H9 (cell line): ENCODE measurements at regions not wholly inside any gene's neighbourhood (a gene's known extent, or its start where the extent isn't known, plus 50 kb on each side); places are given as distances from the start of the nearest gene placed in this dataset.

ENCODE experiments used
- DNase-seq: peaks from one replicate; pipeline ENCODE4 v3.0.0-alpha.2; 2017
- H2AFZ ChIP-seq: one replicate; pipeline ENCODE4 v1.6.1; 2013; ENCODE audit warnings: mild to moderate bottlenecking, low read length, control low read depth, moderate library complexity
- H2AK5ac ChIP-seq: 2 replicates; pipeline ENCODE4 v1.6.1; 2013; ENCODE audit warnings: low read length, control low read depth, mixed read lengths; ENCODE audit not compliant: insufficient read length
- H2BK120ac ChIP-seq: one replicate; pipeline ENCODE4 v1.6.1; 2013; ENCODE audit warnings: low read depth, mild to moderate bottlenecking, low read length, control low read depth, inconsistent platforms; ENCODE audit not compliant: poor library complexity, severe bottlenecking
- H2BK12ac ChIP-seq: 2 replicates; pipeline ENCODE4 v1.6.1; 2013; ENCODE audit warnings: low read length, control low read depth, mixed read lengths, low read depth; ENCODE audit not compliant: insufficient read length
- H2BK15ac ChIP-seq: 2 replicates; pipeline ENCODE4 v1.6.1; 2013; ENCODE audit warnings: low read depth, low read length, control low read depth
- H2BK20ac ChIP-seq: one replicate; pipeline ENCODE4 v1.6.1; 2013; ENCODE audit warnings: low read depth, mild to moderate bottlenecking, low read length, control low read depth, inconsistent platforms; ENCODE audit not compliant: poor library complexity, severe bottlenecking
- H2BK5ac ChIP-seq: 2 replicates; pipeline ENCODE4 v1.6.1; 2013; ENCODE audit warnings: low read length, control low read depth, mixed read lengths; ENCODE audit not compliant: insufficient read length
- H3K14ac ChIP-seq: 2 replicates; pipeline ENCODE4 v1.6.1; 2013; ENCODE audit warnings: low read length, control low read depth; ENCODE audit not compliant: insufficient read depth
- H3K18ac ChIP-seq: 2 replicates; pipeline ENCODE4 v1.6.1; 2013; ENCODE audit warnings: low read depth, mild to moderate bottlenecking, mixed read lengths, low read length, control low read depth; ENCODE audit not compliant: insufficient read length
- H3K23ac ChIP-seq: 2 replicates; pipeline ENCODE4 v1.6.1; 2013; ENCODE audit warnings: low read length, control low read depth, mixed read lengths, low read depth; ENCODE audit not compliant: insufficient read length
- H3K23me2 ChIP-seq: 2 replicates; pipeline ENCODE4 v1.6.1; 2013; ENCODE audit warnings: low read depth, mild to moderate bottlenecking, mixed read lengths, low read length, control low read depth; ENCODE audit not compliant: insufficient read length, poor library complexity, severe bottlenecking
- H3K27ac ChIP-seq: 2 replicates; pipeline ENCODE4 v1.5.1; 2013; ENCODE audit warnings: low read length, control low read depth, mixed read lengths, low read depth; ENCODE audit not compliant: insufficient read length
- H3K27me3 ChIP-seq: 2 replicates; pipeline ENCODE4 v1.6.1; 2013; ENCODE audit warnings: low read length, control low read depth, inconsistent platforms; ENCODE audit not compliant: insufficient read depth
- H3K4ac ChIP-seq: 2 replicates; pipeline ENCODE4 v1.6.1; 2013; ENCODE audit warnings: low read depth, mild to moderate bottlenecking, control low read depth, inconsistent platforms, low read length, moderate library complexity
- H3K4me1 ChIP-seq: 2 replicates; pipeline ENCODE4 v1.6.1; 2013; ENCODE audit warnings: low read length, control low read depth, inconsistent platforms; ENCODE audit not compliant: insufficient read depth
- H3K4me2 ChIP-seq: 2 replicates; pipeline ENCODE4 v1.6.1; 2013; ENCODE audit warnings: low read length, control low read depth, mixed read lengths; ENCODE audit not compliant: insufficient read length, insufficient read depth
- H3K56ac ChIP-seq: 2 replicates; pipeline ENCODE4 v1.6.1; 2013; ENCODE audit warnings: low read depth, mild to moderate bottlenecking, mixed read lengths, low read length, control low read depth; ENCODE audit not compliant: insufficient read length
- H3K79me1 ChIP-seq: 2 replicates; pipeline ENCODE4 v1.6.1; 2013; ENCODE audit warnings: low read depth, mild to moderate bottlenecking, moderate library complexity, low read length, control low read depth, inconsistent platforms; ENCODE audit not compliant: insufficient read depth, poor library complexity, severe bottlenecking
- H3K79me2 ChIP-seq: 2 replicates; pipeline ENCODE4 v1.6.1; 2013; ENCODE audit warnings: low read length, control low read depth, inconsistent platforms; ENCODE audit not compliant: insufficient read depth
- H3K9ac ChIP-seq: 2 replicates; pipeline ENCODE4 v1.6.1; 2013; ENCODE audit warnings: low read length, control low read depth, mixed read lengths; ENCODE audit not compliant: insufficient read length; ENCODE audit errors: extremely low read depth
- H3K9me3 ChIP-seq: one replicate; pipeline ENCODE4 v1.6.1; 2013; ENCODE audit warnings: low read depth, low read length, inconsistent platforms; ENCODE audit not compliant: control insufficient read depth
- H3T11ph ChIP-seq: one replicate; pipeline ENCODE4 v1.6.1; 2013; ENCODE audit warnings: mild to moderate bottlenecking, low read length, control low read depth, inconsistent platforms
- H4K20me1 ChIP-seq: one replicate; pipeline ENCODE4 v1.6.1; 2013; ENCODE audit not compliant: control insufficient read depth, insufficient read length, insufficient read depth
- H4K5ac ChIP-seq: 2 replicates; pipeline ENCODE4 v1.6.1; 2013; ENCODE audit warnings: low read depth, mild to moderate bottlenecking, mixed read lengths, low read length, control low read depth; ENCODE audit not compliant: insufficient read length
- H4K8ac ChIP-seq: replicated peaks from 2 replicates; pipeline ENCODE4 v1.6.1; 2013; ENCODE audit warnings: low read length, control low read depth, mixed read lengths, low read depth; ENCODE audit not compliant: insufficient read length
- H4K91ac ChIP-seq: 2 replicates; pipeline ENCODE4 v1.6.1; 2013; ENCODE audit warnings: low read depth, mild to moderate bottlenecking, moderate library complexity, mixed read lengths, low read length, control low read depth; ENCODE audit not compliant: insufficient read length
- H3K27ac Mint-ChIP-seq, 3 experiments: 2 replicates in 2 of 3; 3 replicates in 1 of 3; pipeline ENCODE4 v1.8.0; 2020 to 2021; ENCODE audit warnings: mixed read lengths in 3 of 3, mild to moderate bottlenecking in 1 of 3, moderate library complexity in 1 of 3
- H3K27me3 Mint-ChIP-seq: 2 replicates; pipeline ENCODE4 v1.8.0; 2021; ENCODE audit warnings: low read depth, mild to moderate bottlenecking, moderate library complexity, mixed read lengths
- H3K36me3 Mint-ChIP-seq, 3 experiments: 2 replicates in 2 of 3; 3 replicates in 1 of 3; pipeline ENCODE4 v1.8.0; 2020 to 2021; ENCODE audit warnings: low read depth in 3 of 3, mixed read lengths in 3 of 3; ENCODE audit not compliant: insufficient read depth in 1 of 3
- H3K4me1 Mint-ChIP-seq, 2 experiments: 2 replicates each; pipeline ENCODE4 v1.8.0; 2020; ENCODE audit warnings: mixed read lengths in 2 of 2
- H3K4me3 Mint-ChIP-seq, 2 experiments: 2 replicates in 1 of 2; 3 replicates in 1 of 2; pipeline ENCODE4 v1.8.0; 2020 to 2021; ENCODE audit warnings: mild to moderate bottlenecking in 2 of 2, mixed read lengths in 2 of 2, moderate library complexity in 1 of 2
- H3K9me3 Mint-ChIP-seq, 2 experiments: 2 replicates in 1 of 2; 3 replicates in 1 of 2; pipeline ENCODE4 v1.8.0; 2020; ENCODE audit warnings: mild to moderate bottlenecking in 2 of 2, mixed read lengths in 2 of 2, moderate library complexity in 1 of 2
- CTCF ChIP-seq: fragments of 200-600 bp; sonication (generic); conservative IDR thresholded peaks from 3 replicates; pipeline ENCODE4 v1.8.0; 2021; ENCODE audit warnings: antibody characterized with exemption, mild to moderate bottlenecking
- whole genome bisulfite sequencing: extraction: QIAGEN DNeasy Blood & Tissue Kit; methylation state at CpG from one replicate; pipeline ENCODE4 v1.1.7; 2013; ENCODE audit warnings: missing lambda C conversion rate, low lambda C conversion rate, mixed read lengths; ENCODE audit not compliant: insufficient read length; ENCODE audit errors: extremely low coverage; 5-methylcytosine and 5-hydroxymethylcytosine counted together

DNA sequence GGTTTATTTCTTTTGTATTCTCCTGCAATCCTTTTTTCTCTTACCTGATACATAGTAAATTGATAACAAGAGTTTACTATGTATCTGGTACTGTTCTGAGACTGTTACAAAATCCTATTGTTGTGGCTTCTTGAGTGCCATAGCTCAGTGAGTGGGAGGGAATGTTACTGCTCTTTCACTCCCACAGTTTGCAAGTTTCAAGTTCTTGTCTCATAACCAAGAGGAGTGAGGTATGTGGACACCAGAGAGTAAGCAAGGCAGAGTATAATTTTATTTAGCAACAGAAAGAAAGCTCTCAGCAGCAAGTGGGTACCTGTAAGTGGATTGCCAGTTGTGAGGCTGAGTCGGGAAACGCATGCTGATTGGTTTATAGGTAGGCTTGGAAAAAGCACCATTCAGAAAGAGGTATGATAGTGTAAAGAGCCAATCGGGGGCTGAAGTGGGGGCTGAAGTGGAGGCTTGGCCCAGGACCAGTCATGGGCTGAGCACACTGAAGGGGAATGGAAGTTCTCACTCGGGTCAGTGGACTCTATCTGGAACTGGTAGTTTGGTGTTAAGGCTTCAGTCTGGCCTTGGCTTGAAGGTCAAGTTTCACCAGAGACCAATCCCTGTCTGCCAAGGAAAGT is 850.8 kb downstream of the TMTC2 start:
- Histone ChIP-seq H2BK12ac (no peak overlapping the region), H3K56ac (no peak overlapping the region), H3K14ac (no peak overlapping the region), H3K9ac (no peak overlapping the region), H3K4me1 (no peaks in the 10 kb centered on the region; the same call in 1 of the 2 replicates), H2BK20ac (no peak overlapping the region), H3K79me1 (no peaks in the 10 kb centered on the region), H3K79me2 (no peaks in the 10 kb centered on the region), H3K27me3 (no peaks in the 10 kb centered on the region), H3K4ac (no peak overlapping the region), H3K4me2 (no peak overlapping the region), H4K20me1 (no peaks in the 10 kb centered on the region), H3K23ac (no peak overlapping the region), H2BK5ac (no peak overlapping the region), H4K8ac (no peak overlapping the region), H3T11ph (no peak overlapping the region), H2BK120ac (no peak overlapping the region), H3K27ac (no peak overlapping the region), H2BK15ac (no peak overlapping the region), H2AK5ac (no peak overlapping the region), H3K18ac (no peak overlapping the region), H3K23me2 (no peaks in the 10 kb centered on the region), H4K5ac (no peak overlapping the region), H4K91ac (no peak overlapping the region), H3K9me3 (no peaks in the 10 kb centered on the region), H2AFZ (no peak overlapping the region)
- no CpG with 5 or more reads among the region's 4 CpGs for WGBS
- peaks cover 2 to 19% of the 10 kb centered on the region in 2 experiments; a peak in 4 of 5 replicates for H3K9me3 Mint-ChIP-seq
- TF ChIP-seq CTCF: no peak
- peaks cover 13 to 35% of the 10 kb centered on the region in 2 experiments for H3K4me1 Mint-ChIP-seq
- peak overlapping the region in 2 of 3 experiments; percentile 22 to 77; a peak in 4 of 7 replicates for H3K27ac Mint-ChIP-seq
- DNase-seq: no peak
- H3K27me3 Mint-ChIP-seq: no peaks in the 10 kb centered on the region
- peaks cover 8 to 25% (median 8%) of the 10 kb centered on the region in 3 experiments; a peak in 6 of 7 replicates for H3K36me3 Mint-ChIP-seq
- no peak overlapping the region for H3K4me3 Mint-ChIP-seq
